ENCODE measurements at regions not wholly inside any gene's neighbourhood (a gene's known extent, or its start where the extent isn't known, plus 50 kb on each side); places are given as distances from the start of the nearest gene placed in this dataset.

DNA sequence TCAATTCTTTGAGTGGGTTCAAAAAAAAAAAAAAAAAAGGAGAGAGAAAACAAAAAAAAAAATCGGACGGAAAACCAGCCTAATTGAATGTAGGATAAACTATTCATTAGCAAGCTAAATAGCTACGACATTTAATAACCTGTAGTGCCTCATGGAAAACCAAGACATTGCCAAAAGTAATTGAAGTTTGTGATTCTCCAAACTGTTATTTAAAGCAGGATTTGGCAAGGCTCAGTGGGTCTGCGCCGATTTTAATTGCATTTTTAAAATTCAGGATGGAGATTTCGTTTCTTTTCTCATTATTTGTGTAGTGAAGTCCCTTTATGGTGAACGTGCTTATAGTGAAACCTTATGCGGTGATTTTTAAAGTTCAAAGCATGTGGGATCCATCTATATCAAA, 127.2 kb upstream of the NFIB start:
- Histone ChIP-seq H3K36me3 (no peaks in the 10 kb centered on the region), H3K9me3 (no peaks in the 10 kb centered on the region), H3K4me1 (peaks cover 20% of the 10 kb centered on the region), H3K4me3 (ENCODE audit: low read depth, low read length) (no peak overlapping the region), H3K27me3 (no peaks in the 10 kb centered on the region)
- no peak for TF ChIP-seq CTCF (IDR thresholded peaks at IDR 0.05; ENCODE audit: low read depth, low read length)
- DNase-seq, result no peak

DNA sequence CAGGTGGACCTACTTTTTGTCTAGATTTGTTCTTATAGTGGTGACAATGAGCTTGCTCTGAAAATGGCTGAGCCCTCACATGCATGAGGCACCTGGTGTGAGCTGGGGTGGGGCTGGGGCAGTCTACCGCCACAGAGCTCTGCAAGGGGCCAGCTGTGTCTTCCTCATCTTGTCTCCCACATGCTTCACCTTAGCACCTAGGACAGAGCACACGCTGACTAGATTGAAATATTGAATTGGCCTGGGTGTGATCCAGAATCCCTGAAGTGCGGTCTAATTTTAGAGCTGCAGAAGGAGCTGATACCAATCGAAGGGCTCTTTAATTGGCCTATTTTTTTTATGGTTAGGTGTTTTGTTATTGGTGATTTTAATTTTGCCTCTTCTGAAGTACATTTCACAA, 126.1 kb upstream of the NFIB start:
- H3K9me3 ChIP-seq, result no peaks in the 10 kb centered on the region
- H3K4me1 ChIP-seq, result peaks cover 24% of the 10 kb centered on the region
- H3K36me3 ChIP-seq, result no peaks in the 10 kb centered on the region
- H3K27me3 ChIP-seq, result no peaks in the 10 kb centered on the region
- no peak overlapping the region for H3K4me3 ChIP-seq (ENCODE audit: low read depth, low read length)
- no peak for TF ChIP-seq CTCF (IDR thresholded peaks at IDR 0.05; ENCODE audit: low read depth, low read length)
- DNase-seq, result no peak

- Histone ChIP-seq H3K36me3 (no peaks in the 10 kb centered on the region), H3K9me3 (no peaks in the 10 kb centered on the region), H3K4me1 (peaks cover 24% of the 10 kb centered on the region), H3K27me3 (no peaks in the 10 kb centered on the region), H3K4me3 (ENCODE audit: low read depth, low read length) (no peak overlapping the region)
- TF ChIP-seq CTCF (IDR thresholded peaks at IDR 0.05; ENCODE audit: low read depth, low read length), result no peak
- no peak for DNase-seq
Observed at GRCh38 chr9:14439555-14439954, 125.6 kb upstream of the NFIB start.

- peak; percentile 80 for DNase-seq
- H3K27me3 ChIP-seq, result no peaks in the 10 kb centered on the region
- H3K4me3 ChIP-seq (ENCODE audit: low read depth, low read length), result peak overlapping the region; percentile 44
- H3K4me1 ChIP-seq, result peaks cover 24% of the 10 kb centered on the region
- no peaks in the 10 kb centered on the region for H3K36me3 ChIP-seq
- TF ChIP-seq CTCF (IDR thresholded peaks at IDR 0.05; ENCODE audit: low read depth, low read length), result no peak
- H3K9me3 ChIP-seq, result no peaks in the 10 kb centered on the region
Observed at GRCh38 chr9:14438232-14439021, 124.5 kb upstream of the NFIB start.

- Histone ChIP-seq H3K36me3 (no peaks in the 10 kb centered on the region), H3K9me3 (no peaks in the 10 kb centered on the region), H3K4me3 (ENCODE audit: low read depth, low read length) (peak overlapping the region; percentile 44), H3K27me3 (no peaks in the 10 kb centered on the region), H3K4me1 (peaks cover 28% of the 10 kb centered on the region)
- no peak for TF ChIP-seq CTCF (IDR thresholded peaks at IDR 0.05; ENCODE audit: low read depth, low read length)
- peak; percentile 93 for DNase-seq
Observed at GRCh38 chr9:14437354-14438231, 123.7 kb upstream of the NFIB start.

GRCh38 chr9:14435871-14436270, 121.9 kb upstream of the NFIB start:
- TF ChIP-seq CTCF (IDR thresholded peaks at IDR 0.05; ENCODE audit: low read depth, low read length), result no peak
- no peak for DNase-seq
- H3K27me3 ChIP-seq, result no peaks in the 10 kb centered on the region
- H3K9me3 ChIP-seq, result no peaks in the 10 kb centered on the region
- no peaks in the 10 kb centered on the region for H3K36me3 ChIP-seq
- peaks cover 31% of the 10 kb centered on the region for H3K4me1 ChIP-seq
- H3K4me3 ChIP-seq (ENCODE audit: low read depth, low read length), result no peak overlapping the region

Data from BE2C (cell line).